GM10266 (cell line): ENCODE measurements at regions not wholly inside any gene's neighbourhood (a gene's known extent, or its start where the extent isn't known, plus 50 kb on each side); places are given as distances from the start of the nearest gene placed in this dataset.

Experiments
- DNase-seq: peaks from one replicate; pipeline ENCODE4 v3.0.0; 2012; ENCODE audit errors: extremely low spot score
- TF ChIP-seq, protein P1 (sequence below): IDR thresholded peaks from 2 replicates; pipeline ENCODE4 v1.5.1; 2012; ENCODE audit warnings: mild to moderate bottlenecking, low read depth; ENCODE audit not compliant: control insufficient read depth, insufficient read depth; ENCODE audit errors: missing control alignments

DNA sequence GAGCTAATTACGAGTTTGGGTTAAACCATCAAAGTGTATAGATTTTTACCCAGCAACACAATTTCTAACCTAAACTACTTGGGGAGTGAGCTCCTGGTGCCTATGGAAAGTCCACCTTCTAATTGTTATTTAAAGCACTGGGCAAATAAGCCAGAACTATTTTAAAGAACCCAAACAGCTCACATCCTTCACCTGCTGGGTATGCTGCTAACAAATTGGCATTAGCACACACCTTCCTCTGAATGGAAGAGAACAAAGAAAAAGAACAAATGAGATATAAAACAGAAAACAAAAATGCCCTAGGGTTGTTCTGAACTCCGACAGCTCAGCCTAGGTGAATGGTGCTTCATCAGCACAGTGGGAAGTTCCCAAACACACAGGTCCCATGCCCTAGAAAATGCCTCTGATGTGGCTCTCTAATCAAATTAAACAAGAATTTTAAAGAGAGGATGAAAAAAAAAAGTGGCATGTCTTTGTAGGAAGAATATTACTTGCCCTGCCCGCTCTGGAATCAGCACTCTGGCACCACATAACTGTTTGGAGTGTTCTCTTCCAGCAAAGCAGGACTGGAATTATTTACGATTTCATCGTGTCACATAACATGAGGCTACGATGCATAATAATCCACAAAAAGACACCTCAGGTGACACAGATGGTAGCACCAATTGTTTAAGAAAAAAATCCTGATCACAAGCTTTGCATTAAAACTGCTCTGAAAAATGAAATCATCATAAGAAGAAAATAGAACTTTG lies 334.4 kb downstream of the GBE1 start:
- DNase-seq: no peak
- TF ChIP-seq, protein P1, sequence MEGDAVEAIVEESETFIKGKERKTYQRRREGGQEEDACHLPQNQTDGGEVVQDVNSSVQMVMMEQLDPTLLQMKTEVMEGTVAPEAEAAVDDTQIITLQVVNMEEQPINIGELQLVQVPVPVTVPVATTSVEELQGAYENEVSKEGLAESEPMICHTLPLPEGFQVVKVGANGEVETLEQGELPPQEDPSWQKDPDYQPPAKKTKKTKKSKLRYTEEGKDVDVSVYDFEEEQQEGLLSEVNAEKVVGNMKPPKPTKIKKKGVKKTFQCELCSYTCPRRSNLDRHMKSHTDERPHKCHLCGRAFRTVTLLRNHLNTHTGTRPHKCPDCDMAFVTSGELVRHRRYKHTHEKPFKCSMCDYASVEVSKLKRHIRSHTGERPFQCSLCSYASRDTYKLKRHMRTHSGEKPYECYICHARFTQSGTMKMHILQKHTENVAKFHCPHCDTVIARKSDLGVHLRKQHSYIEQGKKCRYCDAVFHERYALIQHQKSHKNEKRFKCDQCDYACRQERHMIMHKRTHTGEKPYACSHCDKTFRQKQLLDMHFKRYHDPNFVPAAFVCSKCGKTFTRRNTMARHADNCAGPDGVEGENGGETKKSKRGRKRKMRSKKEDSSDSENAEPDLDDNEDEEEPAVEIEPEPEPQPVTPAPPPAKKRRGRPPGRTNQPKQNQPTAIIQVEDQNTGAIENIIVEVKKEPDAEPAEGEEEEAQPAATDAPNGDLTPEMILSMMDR: no peak

DNA sequence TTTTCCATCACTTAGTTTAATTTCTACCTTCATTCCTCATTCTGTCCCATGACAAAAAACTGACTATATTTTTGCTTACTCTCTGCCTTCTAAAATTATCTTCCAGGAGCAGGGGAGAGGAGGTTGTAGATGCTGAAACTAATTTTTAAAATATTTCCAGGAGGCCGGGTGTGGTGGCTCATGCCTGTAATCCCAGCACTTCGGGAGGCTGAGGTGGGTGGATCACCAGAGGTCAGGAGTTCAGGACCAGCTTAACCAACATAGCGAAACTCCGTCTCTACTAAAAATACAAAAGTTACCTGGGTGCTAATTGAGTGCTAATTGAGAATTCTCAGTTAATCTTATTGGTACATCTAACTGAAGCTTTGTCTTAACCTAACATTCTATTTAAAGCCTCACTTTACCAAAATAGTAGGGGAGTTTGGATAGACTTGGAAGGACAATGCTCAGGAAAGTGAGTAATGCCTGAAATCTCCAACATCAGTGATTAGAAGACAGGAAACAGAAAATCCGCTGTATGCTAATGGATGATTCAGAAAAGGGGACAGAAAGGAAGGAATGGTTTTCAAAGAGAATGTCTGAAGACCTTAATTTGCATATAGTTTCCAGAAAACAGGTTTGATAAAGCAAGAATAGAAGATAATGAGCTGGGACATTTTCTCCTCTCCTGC lies 336.1 kb downstream of the GBE1 start:
- TF ChIP-seq, protein P1: no peak
- DNase-seq: no peak

DNA sequence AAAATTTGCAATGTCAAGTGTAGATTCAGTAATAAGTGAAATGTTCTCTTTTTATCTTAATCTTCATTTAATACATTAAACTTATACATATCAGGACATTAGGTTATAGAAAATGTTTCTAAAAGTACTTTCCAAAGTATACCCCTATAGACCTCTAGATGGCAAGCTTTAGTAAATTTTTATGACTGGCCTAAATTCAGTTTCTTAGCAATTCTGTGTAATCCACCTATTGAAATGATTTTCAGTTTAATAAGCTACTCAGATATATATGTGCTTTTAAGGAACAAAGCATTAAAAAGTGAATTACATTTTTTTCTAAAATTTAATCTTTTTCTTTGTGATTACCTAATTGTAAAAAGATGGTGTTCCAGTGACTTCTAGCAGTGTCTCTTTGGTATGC lies 342.2 kb downstream of the GBE1 start:
- DNase-seq: peak; percentile 11
- TF ChIP-seq, protein P1: peak; percentile 28

DNA sequence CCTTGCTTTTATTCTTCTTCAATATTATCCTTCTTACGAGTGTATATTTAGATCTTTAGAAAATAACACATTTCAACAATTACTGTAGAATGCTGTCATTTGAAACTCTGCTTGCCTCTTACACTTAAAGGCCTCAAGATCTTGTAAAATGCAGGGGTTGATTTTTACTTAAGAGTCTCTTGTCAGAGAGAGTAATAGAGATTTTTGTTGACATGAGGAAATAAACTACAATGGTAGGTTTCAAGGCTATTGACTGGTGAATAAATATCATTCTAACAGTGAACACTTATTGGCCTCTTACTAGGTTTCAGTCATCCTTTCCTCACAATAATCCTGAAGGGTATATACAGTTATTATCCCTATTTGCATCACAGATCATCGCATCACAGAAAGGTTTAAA lies 344.6 kb downstream of the GBE1 start:
- no peak for DNase-seq
- TF ChIP-seq, protein P1: no peak

DNA sequence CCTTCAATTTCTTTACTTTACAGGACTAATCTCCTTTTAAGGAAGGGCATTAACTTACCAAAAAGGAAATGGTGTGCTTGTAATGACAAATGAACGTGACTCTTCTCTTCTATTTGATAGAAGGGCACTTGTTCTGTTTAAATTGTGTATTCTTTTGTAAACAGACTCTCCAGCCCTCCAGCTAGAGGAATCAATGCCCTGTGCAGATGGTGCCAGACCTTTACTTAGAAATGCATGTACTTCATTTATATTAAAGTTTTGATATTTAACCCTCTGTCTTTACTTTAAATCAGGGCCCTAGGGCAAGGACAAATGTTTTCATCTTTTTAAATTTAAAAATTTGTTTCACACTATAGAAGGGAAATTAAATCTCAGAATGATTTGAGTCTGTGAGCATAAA lies 355.1 kb downstream of the GBE1 start:
- TF ChIP-seq, protein P1: no peak

DNA sequence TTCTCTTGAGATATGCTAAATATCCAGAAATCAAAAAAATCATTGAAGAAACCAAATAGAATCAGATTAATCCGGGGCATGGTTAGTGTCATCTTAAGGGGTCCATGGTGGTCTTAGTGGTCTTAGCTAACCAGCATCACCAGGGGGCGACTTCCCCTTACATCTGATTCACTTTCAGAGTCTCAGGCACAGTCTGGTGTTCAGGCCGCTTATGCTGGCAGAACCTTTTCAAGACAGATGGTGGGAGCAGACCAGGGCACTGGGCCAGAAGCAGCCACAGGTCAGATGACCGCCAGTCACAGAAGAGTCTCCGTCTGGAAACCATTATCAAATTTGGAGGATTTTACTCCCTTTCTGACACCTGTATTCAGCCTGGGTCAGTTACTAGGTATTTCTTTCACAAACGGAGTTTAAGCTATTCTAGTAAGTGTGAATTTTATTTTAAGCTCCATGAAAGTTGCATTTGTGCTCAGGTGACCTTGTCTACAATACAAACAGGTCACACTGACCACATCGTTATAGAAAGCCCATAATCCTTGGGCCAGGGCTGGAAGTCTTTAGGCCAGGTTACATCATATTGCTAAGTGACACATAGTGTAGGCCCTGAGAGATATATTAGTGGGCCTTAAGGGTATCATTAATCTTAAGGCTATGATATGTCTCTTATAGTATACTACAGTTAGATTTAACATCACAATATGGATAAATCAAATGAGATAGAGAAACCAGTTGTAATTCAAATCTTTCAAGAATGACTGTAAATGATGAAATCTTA lies 365.5 kb downstream of the GBE1 start:
- TF ChIP-seq, protein P1: no peak
- DNase-seq: no peak

More for the DNA sequence above, 355.1 kb downstream of the GBE1 start:
- no peak for DNase-seq
